Uterus (tissue), 3 donors: ENCODE measurements at regions not wholly inside any gene's neighbourhood (a gene's known extent, or its start where the extent isn't known, plus 50 kb on each side); places are given as distances from the start of the nearest gene placed in this dataset.

Experiments
- DNase-seq, 2 donors: peaks; one replicate each; pipeline ENCODE4 v3.0.0-alpha.2; 2019 to 2020
- H3K27ac ChIP-seq, 2 donors: fragments of 200-600 bp; sonication (generic); 1 replicate in 1 of 2; 2 replicates in 1 of 2; pipeline ENCODE4 v1.5.1; 2016 to 2018
- H3K27me3 ChIP-seq, 2 donors: fragments of 200-600 bp; sonication (generic); one replicate each; pipeline ENCODE4 v1.5.1; 2018 to 2019; ENCODE audit warnings: control low read depth in 1 of 2
- H3K36me3 ChIP-seq, 2 donors: fragments of 200-600 bp; sonication (generic); one replicate each; pipeline ENCODE4 v1.5.1; 2019; ENCODE audit warnings: control low read depth in 1 of 2
- H3K4me1 ChIP-seq, 2 donors: fragments of 200-600 bp; sonication (generic); one replicate each; pipeline ENCODE4 v1.5.1; 2018 to 2019; ENCODE audit warnings: control low read depth in 1 of 2
- H3K4me3 ChIP-seq, 2 donors: fragments of 200-600 bp; sonication (generic); 1 replicate in 1 of 2; 2 replicates in 1 of 2; pipeline ENCODE4 v1.5.1; 2018 to 2019; ENCODE audit warnings: mild to moderate bottlenecking in 1 of 2
- H3K9me3 ChIP-seq, 2 donors: fragments of 200-600 bp; sonication (generic); one replicate each; pipeline ENCODE4 v1.5.1; 2019; ENCODE audit warnings: control low read depth in 1 of 2
- POLR2A ChIP-seq, 2 donors: fragments of 450-650 bp; IDR thresholded peaks; one replicate each; pipeline ENCODE4 v1.6.1; 2016; ENCODE audit warnings: antibody characterized with exemption in 2 of 2, mild to moderate bottlenecking in 1 of 2, moderate library complexity in 1 of 2
- intact Hi-C: fragments of 100-400 bp; cut with DNase I; formaldehyde crosslinking; loops from one replicate; pipeline ENCODE4 v1.15.1; 2023; ENCODE audit warnings: low total_unique reads
- TF ChIP-seq, protein P1 (sequence below), 4 experiments: fragments of 200-600 bp in 2 of 4; fragments of 450-650 bp in 2 of 4; sonication (generic) in 2 of 4; IDR thresholded peaks; one replicate each; pipeline ENCODE4 v1.5.1; 2016 to 2019; ENCODE audit warnings: antibody characterized with exemption in 4 of 4, mild to moderate bottlenecking in 2 of 4, moderate library complexity in 1 of 4
- donor health status: DM: yes; HTN: yes; CAD: no.

DNA sequence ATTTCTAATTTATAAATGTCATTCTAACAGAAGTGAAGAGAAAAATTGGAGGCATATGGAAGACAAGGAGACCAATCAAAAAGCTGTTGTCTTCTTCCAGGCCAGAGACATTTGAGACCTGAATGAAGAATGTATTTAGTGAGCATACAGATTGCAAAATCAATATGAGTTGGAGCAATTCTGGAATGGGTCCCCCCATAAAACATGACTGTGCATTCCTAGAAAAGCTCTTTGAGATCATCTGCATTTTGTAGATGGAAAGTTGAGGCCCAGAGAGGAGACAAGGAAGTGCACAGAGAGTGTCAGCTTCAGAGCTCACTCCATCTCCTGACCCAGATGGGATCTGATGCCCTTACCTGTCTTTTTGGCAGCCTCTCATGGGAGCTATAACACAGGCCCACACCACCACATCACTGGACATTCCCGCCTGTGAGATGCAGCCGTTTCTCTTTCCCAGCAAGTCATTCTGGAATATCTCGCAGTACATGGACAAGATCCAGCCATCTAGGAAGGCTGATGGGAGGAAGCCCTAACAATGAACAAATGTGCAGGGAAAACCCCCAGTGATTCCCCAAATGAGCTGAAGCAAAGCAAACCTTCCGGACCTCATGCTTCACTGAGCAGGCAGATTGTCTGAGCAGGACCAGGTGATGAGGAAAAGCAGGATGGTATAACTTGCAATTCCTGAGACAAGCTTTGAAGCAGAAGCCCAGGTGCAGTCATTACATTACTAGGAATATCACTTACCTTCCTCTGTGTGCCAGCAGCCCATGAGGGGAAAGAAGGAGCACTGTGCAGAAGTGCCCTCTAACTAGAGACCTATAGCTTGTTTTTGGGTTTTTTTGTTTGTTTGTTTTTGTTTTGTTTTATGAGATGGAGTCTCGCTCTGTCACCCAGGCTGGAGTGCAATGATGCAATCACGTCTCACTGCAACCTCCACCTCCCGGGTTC lies 445.6 kb downstream of the PLPP3 start:
- no peak overlapping the region for H3K27ac ChIP-seq
- H3K4me3 ChIP-seq, result no peak overlapping the region
- DNase-seq, result no peak
- TF ChIP-seq, protein P1, sequence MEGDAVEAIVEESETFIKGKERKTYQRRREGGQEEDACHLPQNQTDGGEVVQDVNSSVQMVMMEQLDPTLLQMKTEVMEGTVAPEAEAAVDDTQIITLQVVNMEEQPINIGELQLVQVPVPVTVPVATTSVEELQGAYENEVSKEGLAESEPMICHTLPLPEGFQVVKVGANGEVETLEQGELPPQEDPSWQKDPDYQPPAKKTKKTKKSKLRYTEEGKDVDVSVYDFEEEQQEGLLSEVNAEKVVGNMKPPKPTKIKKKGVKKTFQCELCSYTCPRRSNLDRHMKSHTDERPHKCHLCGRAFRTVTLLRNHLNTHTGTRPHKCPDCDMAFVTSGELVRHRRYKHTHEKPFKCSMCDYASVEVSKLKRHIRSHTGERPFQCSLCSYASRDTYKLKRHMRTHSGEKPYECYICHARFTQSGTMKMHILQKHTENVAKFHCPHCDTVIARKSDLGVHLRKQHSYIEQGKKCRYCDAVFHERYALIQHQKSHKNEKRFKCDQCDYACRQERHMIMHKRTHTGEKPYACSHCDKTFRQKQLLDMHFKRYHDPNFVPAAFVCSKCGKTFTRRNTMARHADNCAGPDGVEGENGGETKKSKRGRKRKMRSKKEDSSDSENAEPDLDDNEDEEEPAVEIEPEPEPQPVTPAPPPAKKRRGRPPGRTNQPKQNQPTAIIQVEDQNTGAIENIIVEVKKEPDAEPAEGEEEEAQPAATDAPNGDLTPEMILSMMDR (IDR thresholded peaks at IDR 0.05), result no peak
- TF ChIP-seq POLR2A (IDR thresholded peaks at IDR 0.05), result no peak
- H3K27me3 ChIP-seq, result no peaks in the 10 kb centered on the region
- intact Hi-C loops, result no loop called here
- H3K4me1 ChIP-seq, result no peaks in the 10 kb centered on the region
- no peaks in the 10 kb centered on the region for H3K36me3 ChIP-seq
- H3K9me3 ChIP-seq, result no peaks in the 10 kb centered on the region

DNA sequence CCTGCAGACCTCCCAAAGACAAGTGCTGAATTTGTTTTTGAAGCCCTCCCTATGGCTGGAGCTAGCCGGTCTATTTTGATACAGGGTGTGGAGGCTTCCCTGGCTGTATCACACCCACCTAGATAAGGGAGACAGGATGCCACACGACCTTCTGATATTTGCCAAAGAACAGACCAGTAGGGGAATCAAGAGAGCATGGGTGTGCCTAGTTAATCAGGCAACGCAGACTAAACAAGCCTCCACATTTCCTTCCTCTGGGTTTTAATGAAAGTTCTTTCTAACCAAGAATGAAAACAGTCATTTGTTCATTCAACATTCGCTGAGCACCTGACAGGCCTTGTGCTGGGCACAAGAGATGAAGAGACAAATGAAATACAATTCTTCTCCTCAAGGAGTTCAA lies 446.8 kb downstream of the PLPP3 start:
- Histone ChIP-seq H3K4me1 (no peaks in the 10 kb centered on the region), H3K27ac (no peak overlapping the region), H3K9me3 (no peaks in the 10 kb centered on the region), H3K4me3 (no peak overlapping the region), H3K36me3 (no peaks in the 10 kb centered on the region), H3K27me3 (no peaks in the 10 kb centered on the region)
- intact Hi-C loops, result no loop called here
- TF ChIP-seq, protein P1 (IDR thresholded peaks at IDR 0.05), result no peak
- no peak for TF ChIP-seq POLR2A (IDR thresholded peaks at IDR 0.05)
- DNase-seq, result no peak

DNA sequence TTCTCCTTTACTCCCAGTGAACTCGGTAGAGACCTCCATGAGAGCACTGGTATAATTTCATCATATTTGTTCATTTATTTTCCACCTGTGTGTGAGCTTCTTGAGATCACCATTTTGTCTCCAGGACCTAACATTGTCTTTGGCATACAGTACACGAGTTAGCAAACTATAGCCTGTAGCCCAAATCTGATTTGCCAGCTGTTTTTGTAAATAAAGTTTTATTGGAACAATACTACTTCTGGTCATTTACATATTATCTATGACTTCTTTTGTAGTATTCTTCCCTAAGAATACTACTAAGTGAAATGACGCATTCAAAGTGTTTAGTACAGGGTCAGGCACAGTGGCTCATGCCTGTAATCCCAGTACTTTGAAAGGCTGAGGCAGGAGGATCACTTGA lies 449.5 kb downstream of the PLPP3 start:
- Histone ChIP-seq H3K4me1 (no peaks in the 10 kb centered on the region), H3K4me3 (no peak overlapping the region), H3K27ac (no peak overlapping the region), H3K36me3 (no peaks in the 10 kb centered on the region), H3K27me3 (no peaks in the 10 kb centered on the region), H3K9me3 (no peaks in the 10 kb centered on the region)
- intact Hi-C loops, result no loop called here
- no peak for DNase-seq
- TF ChIP-seq, protein P1 (IDR thresholded peaks at IDR 0.05), result no peak

DNA sequence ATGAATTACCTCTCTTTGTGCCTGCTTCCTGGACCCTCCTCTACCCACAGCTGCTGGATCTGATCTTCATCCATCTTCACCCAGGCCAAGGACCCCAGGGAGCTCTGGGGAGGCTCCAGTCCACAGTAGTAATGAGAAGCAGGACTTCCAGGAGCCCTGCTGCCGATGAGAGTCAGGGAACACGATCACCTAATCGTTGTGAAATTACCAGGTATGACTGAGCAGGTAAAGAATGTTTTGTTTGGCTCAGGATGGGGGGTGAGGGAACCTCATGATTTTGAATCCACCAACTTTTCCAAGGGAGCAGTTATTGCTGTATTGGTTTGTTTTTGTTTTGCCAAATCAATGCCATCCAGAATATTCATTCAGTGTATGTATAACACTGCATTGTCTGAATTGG lies 454.0 kb downstream of the PLPP3 start:
- TF ChIP-seq, protein P1 (IDR thresholded peaks at IDR 0.05), result no peak
- TF ChIP-seq POLR2A (IDR thresholded peaks at IDR 0.05), result no peak
- DNase-seq, result no peak
- no peak overlapping the region for H3K4me3 ChIP-seq
- no peaks in the 10 kb centered on the region for H3K4me1 ChIP-seq
- no peaks in the 10 kb centered on the region for H3K27me3 ChIP-seq
- no peak overlapping the region for H3K27ac ChIP-seq
- intact Hi-C loops, result no loop called here
- H3K9me3 ChIP-seq, result peaks cover 0 to 5% of the 10 kb centered on the region in 2 donors
- H3K36me3 ChIP-seq, result no peaks in the 10 kb centered on the region

DNA sequence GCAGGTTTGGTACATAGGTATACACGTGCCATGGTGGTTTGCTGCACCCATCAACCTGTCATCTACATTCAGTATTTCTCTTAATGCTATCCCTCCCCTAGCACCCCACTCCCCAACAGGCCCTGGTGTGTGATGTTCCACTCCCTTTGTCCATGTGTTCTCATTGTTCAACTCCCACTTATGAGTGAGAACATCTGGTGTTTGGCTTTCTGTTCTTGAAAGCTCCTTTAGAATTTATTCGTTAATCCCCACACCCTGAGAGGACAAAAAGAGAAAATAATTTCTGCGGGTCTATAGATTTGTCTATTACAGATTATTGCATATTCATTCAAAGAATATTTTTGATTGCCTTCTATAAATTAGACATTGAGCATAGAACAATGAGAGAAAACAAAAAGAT lies 455.5 kb downstream of the PLPP3 start:
- H3K9me3 ChIP-seq, result peaks cover 0 to 5% of the 10 kb centered on the region in 2 donors
- no peaks in the 10 kb centered on the region for H3K4me1 ChIP-seq
- TF ChIP-seq, protein P1 (IDR thresholded peaks at IDR 0.05), result no peak
- no peak for TF ChIP-seq POLR2A (IDR thresholded peaks at IDR 0.05)
- no peak for DNase-seq
- H3K4me3 ChIP-seq, result no peak overlapping the region
- H3K27me3 ChIP-seq, result no peaks in the 10 kb centered on the region
- H3K36me3 ChIP-seq, result no peaks in the 10 kb centered on the region
- intact Hi-C loops, result no loop called here
- H3K27ac ChIP-seq, result peak overlapping the region in 1 of 2 donors; percentile 2
